Esophagus muscularis mucosa (tissue), 4 donors: ENCODE measurements at regions not wholly inside any gene's neighbourhood (a gene's known extent, or its start where the extent isn't known, plus 50 kb on each side); places are given as distances from the start of the nearest gene placed in this dataset.

Experiments used
- DNase-seq: peaks from one replicate; pipeline ENCODE4 v3.0.0-alpha.2; 2017; ENCODE audit errors: extremely low spot score
- H3K27ac ChIP-seq, 4 donors: fragments of 200-600 bp; sonication (generic); replicated peaks in 1 of 4; 1 replicate in 3 of 4; 2 replicates in 1 of 4; pipeline ENCODE4 v1.5.1; 2016 to 2019; ENCODE audit warnings: mild to moderate bottlenecking in 1 of 4
- H3K27me3 ChIP-seq, 4 donors: fragments of 200-600 bp; sonication (generic); one replicate each; pipeline versions ENCODE4 v1.5.1 to v1.6.0; 2016 to 2019
- H3K36me3 ChIP-seq, 4 donors: fragments of 200-600 bp; sonication (generic); one replicate each; pipeline ENCODE4 v1.5.1; 2016 to 2019
- H3K4me1 ChIP-seq, 4 donors: fragments of 200-600 bp; sonication (generic); one replicate each; pipeline ENCODE4 v1.5.1; 2016 to 2019
- H3K4me3 ChIP-seq, 4 donors: fragments of 200-600 bp; sonication (generic); 1 replicate in 2 of 4; 2 replicates in 2 of 4; pipeline ENCODE4 v1.5.1; 2016 to 2019; ENCODE audit warnings: mild to moderate bottlenecking in 4 of 4, moderate library complexity in 1 of 4
- H3K9me3 ChIP-seq, 4 donors: fragments of 200-600 bp; sonication (generic); 1 replicate in 3 of 4; 2 replicates in 1 of 4; pipeline ENCODE4 v1.5.1; 2016 to 2019
- EP300 ChIP-seq: sonication (generic); formaldehyde crosslinking; IDR thresholded peaks from one replicate; pipeline ENCODE4 v1.6.1; 2017; ENCODE audit warnings: antibody characterized with exemption
- POLR2A ChIP-seq: fragments of 450-650 bp; IDR thresholded peaks from one replicate; pipeline ENCODE4 v1.6.1; 2017; ENCODE audit warnings: antibody characterized with exemption, moderate library complexity, mild to moderate bottlenecking, low read depth
- POLR2AphosphoS5 ChIP-seq, 2 donors: sonication (generic); formaldehyde crosslinking; IDR thresholded peaks; one replicate each; pipeline ENCODE4 v1.6.1; 2017; ENCODE audit warnings: antibody characterized with exemption in 2 of 2
- WGBS: methylation state at CpG from one replicate; pipeline ENCODE4 v1.1.5; 2018; 5-methylcytosine and 5-hydroxymethylcytosine counted together
- intact Hi-C: fragments of 100-400 bp; cut with DNase I; formaldehyde crosslinking; loops from one replicate; pipeline ENCODE4 v1.15.1; 2023
- TF ChIP-seq, protein P1 (sequence below), 3 experiments: fragments of 200-600 bp in 2 of 3; fragments of 450-650 bp in 1 of 3; sonication (generic) in 2 of 3; IDR thresholded peaks; one replicate each; pipeline ENCODE4 v1.5.1; 2017 to 2019; ENCODE audit warnings: antibody characterized with exemption in 3 of 3, mild to moderate bottlenecking in 2 of 3, moderate library complexity in 1 of 3

DNA sequence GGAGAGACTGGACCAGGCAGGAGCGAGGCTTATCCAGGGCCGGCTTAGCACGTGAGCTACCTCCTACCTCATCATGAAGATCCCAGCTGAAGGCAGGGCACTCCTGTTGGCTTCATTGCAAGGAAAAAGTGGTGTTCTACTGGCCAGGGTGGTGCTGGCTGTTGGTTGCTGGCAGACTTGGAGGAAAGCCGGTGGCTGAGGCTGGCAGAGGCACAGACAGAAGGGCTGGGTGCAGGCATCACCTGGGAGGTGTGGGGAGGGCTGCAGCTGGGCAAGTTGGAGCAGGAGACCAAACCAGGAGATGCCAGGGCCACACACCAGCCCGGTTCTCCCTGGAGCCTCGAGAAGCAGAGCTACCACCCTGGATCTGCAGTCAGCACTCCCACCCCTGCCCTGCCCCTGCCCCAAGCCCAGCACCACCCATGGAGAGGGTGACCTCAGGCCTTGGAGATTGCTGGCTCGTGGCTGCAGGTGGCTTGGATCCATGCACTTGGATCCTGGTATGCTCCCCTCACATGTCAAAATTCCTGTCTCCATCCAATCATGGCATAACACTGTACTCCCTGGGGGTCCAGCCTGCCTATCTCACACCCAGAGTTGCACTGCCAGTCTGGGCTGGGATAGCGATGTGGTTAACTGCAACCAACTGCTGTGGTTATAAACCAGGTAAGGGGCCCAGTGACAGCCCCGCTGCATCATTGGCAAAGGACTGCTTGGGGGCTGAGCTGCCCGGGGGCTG, 49.7 kb downstream of the GLI2 start:
- no peak for DNase-seq
- H3K27ac ChIP-seq = no peak overlapping the region
- intact Hi-C loops = no loop called here
- no peaks in the 10 kb centered on the region for H3K36me3 ChIP-seq
- H3K4me1 ChIP-seq = peaks cover 9 to 43% (median 33%) of the 10 kb centered on the region in 4 donors
- H3K27me3 ChIP-seq = no peaks in the 10 kb centered on the region
- no peak overlapping the region for H3K4me3 ChIP-seq
- TF ChIP-seq POLR2A (no peak), EP300 (no peak), POLR2AphosphoS5 (IDR thresholded peaks at IDR 0.05) (no peak)
- TF ChIP-seq, protein P1, sequence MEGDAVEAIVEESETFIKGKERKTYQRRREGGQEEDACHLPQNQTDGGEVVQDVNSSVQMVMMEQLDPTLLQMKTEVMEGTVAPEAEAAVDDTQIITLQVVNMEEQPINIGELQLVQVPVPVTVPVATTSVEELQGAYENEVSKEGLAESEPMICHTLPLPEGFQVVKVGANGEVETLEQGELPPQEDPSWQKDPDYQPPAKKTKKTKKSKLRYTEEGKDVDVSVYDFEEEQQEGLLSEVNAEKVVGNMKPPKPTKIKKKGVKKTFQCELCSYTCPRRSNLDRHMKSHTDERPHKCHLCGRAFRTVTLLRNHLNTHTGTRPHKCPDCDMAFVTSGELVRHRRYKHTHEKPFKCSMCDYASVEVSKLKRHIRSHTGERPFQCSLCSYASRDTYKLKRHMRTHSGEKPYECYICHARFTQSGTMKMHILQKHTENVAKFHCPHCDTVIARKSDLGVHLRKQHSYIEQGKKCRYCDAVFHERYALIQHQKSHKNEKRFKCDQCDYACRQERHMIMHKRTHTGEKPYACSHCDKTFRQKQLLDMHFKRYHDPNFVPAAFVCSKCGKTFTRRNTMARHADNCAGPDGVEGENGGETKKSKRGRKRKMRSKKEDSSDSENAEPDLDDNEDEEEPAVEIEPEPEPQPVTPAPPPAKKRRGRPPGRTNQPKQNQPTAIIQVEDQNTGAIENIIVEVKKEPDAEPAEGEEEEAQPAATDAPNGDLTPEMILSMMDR (IDR thresholded peaks at IDR 0.05) = no peak
- no peaks in the 10 kb centered on the region for H3K9me3 ChIP-seq
- 91% methylated on average over 6 of the region's 10 CpGs for WGBS

DNA sequence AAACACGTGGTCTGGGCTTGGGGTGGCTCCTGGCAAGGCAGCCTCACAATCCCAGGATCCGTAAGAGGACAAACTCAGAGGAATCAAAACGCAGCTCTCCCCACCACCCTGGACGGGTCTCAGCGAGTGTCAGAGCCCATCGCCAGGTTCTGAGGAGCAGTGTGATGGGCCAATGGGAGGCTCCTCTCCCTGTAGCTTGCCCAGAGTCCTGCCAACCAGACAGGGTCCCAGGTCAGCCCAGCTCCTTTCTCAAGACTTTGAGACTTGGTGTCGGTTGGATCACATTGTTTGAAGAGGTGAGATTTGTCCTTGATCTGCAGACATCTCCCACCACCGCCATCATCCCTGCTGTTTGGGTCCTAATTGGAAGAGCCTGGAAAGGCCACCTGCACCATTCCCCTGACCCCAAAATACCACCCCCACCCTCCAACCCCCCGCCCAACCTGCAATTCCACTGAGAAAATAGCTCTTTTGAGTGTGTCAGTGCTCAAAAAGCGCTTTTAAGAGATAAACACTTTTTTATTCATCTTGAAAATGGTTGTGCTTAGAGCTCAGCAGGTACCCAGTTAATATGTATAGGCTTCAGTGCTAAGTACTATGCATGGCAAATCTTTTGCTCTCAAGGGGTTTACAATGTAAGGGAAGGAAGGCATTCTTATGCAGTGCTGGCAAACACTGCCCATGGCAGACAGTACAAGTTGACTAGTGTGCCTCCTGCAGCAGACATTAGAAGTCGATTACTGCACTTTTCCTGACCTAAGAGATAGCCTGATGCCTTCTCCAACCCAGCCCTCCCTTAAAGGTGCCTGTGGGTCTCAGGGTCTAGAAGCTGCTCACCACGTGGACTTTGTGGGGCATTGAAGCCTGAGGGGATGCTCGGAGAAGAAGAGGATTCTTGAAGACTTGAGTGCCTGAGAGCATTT, 50.6 kb downstream of the GLI2 start:
- no peak overlapping the region for H3K4me3 ChIP-seq
- intact Hi-C loops = no loop called here
- no peak overlapping the region for H3K27ac ChIP-seq
- H3K27me3 ChIP-seq = no peaks in the 10 kb centered on the region
- DNase-seq = no peak
- H3K4me1 ChIP-seq = peaks cover 9 to 41% (median 33%) of the 10 kb centered on the region in 4 donors
- no peaks in the 10 kb centered on the region for H3K36me3 ChIP-seq
- TF ChIP-seq EP300 = no peak
- H3K9me3 ChIP-seq = no peaks in the 10 kb centered on the region
- 90% methylated on average over 8 of the region's 13 CpGs for WGBS

- no peak for DNase-seq
- Histone ChIP-seq H3K4me3 (no peak overlapping the region), H3K4me1 (peaks cover 9 to 41% (median 33%) of the 10 kb centered on the region in 4 donors), H3K27me3 (no peaks in the 10 kb centered on the region), H3K36me3 (no peaks in the 10 kb centered on the region), H3K9me3 (no peaks in the 10 kb centered on the region), H3K27ac (no peak overlapping the region)
- WGBS = 80% methylated on average over 14 of the region's 15 CpGs
- intact Hi-C loops = no loop called here
- TF ChIP-seq, protein P1 (IDR thresholded peaks at IDR 0.05) = no peak
- no peak for TF ChIP-seq POLR2A
- no peak for TF ChIP-seq POLR2AphosphoS5 (IDR thresholded peaks at IDR 0.05)
- no peak for TF ChIP-seq EP300
Measured at GRCh38 chr2:120787111-120787821, 51.6 kb downstream of the GLI2 start.

GRCh38 chr2:120787822-120788700, 52.4 kb downstream of the GLI2 start:
- intact Hi-C loops = no loop called here
- 73% methylated on average over 8 of the region's 10 CpGs for WGBS
- peaks cover 6 to 36% (median 25%) of the 10 kb centered on the region in 4 donors for H3K4me1 ChIP-seq

More at GRCh38 chr2:120787822-120788700, 52.4 kb downstream of the GLI2 start:
- no peak for DNase-seq
- Histone ChIP-seq H3K4me3 (no peak overlapping the region), H3K27ac (no peak overlapping the region), H3K9me3 (no peaks in the 10 kb centered on the region), H3K36me3 (no peaks in the 10 kb centered on the region), H3K27me3 (no peaks in the 10 kb centered on the region)
- TF ChIP-seq POLR2A (no peak), EP300 (no peak), POLR2AphosphoS5 (IDR thresholded peaks at IDR 0.05) (no peak)
- TF ChIP-seq, protein P1 (IDR thresholded peaks at IDR 0.05) = no peak
